ENCODE measurements at regions not wholly inside any gene's neighbourhood (a gene's known extent, or its start where the extent isn't known, plus 50 kb on each side); places are given as distances from the start of the nearest gene placed in this dataset.

DNA sequence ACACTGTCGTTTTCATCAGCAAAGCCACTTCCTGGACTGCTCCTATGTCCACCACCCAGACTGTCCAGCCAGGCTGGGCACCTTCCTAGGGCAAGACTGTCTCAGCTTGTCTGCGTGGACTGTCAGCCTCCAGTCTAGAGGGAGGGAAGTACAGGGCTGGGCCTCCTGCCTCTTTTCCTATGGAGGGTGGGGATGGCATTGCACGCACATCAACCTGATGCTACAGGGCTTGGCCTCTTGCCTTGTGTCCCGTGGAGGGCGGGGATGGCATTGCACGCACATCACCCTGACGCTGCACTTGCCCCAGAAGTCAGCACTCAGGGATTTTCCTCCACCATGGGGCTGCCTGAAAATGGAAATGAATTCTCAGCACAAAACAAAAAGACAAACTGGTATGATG, 304.2 kb upstream of the CDH4 start:
- Histone ChIP-seq H2AFZ (ENCODE audit: low read depth) (no peak overlapping the region), H3K9me3 (no peaks in the 10 kb centered on the region), H3K4me2 (no peak overlapping the region), H3K27ac (ENCODE audit: low read depth in 2 of 2, low read length in 1 of 2) (no peak overlapping the region), H3K9ac (no peak overlapping the region), H3K4me3 (ENCODE audit: low read depth in 2 of 2, low read length in 1 of 2) (no peak overlapping the region), H3K9me2 (no peaks in the 10 kb centered on the region), H3K79me2 (ENCODE audit: insufficient read depth) (no peaks in the 10 kb centered on the region), H3F3A (replicated peaks; ENCODE audit: insufficient read depth) (no peaks in the 10 kb centered on the region), H3K4me1 (ENCODE audit: control insufficient read depth in 1 of 2, insufficient read depth in 2 of 2, low read depth in 1 of 2, low read length in 1 of 2) (no peaks in the 10 kb centered on the region), H3K27me3 (ENCODE audit: insufficient read depth) (no peaks in the 10 kb centered on the region), H3K36me3 (replicated peaks in 1 of 2; ENCODE audit: control insufficient read depth in 1 of 2, insufficient read depth in 2 of 2, low read length in 1 of 2) (no peaks in the 10 kb centered on the region), H4K20me1 (ENCODE audit: insufficient read depth) (no peaks in the 10 kb centered on the region)
- CTCF ChIA-PET: no interaction called here
- WGBS (ENCODE audit: low lambda C conversion rate): 39% methylated on average over 5 of the region's 7 CpGs
- DNase-seq: no peak
- TF ChIP-seq NRF1 (IDR thresholded peaks at IDR 0.05; ENCODE audit: low read depth, low read length): no peak
- POLR2A ChIA-PET: no interaction called here

DNA sequence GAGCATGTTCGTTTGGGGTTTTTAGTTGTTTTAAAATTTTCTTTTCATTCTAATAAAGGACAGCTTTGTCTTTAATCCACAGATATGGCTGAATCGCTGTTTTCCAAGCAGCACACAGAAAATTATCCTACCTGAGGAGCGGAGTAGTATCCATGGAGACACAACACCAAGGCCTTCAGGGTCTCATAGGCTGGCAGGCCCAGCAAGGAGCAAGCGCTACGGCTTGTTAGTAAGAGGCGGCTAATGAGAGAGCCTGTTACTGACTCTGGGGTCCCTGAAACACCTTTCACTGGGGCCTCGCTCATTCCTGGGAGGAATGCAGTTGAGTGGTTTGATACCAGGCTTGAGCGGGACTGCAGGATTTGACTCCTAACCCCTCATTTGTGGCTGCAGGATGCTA, 303.8 kb upstream of the CDH4 start:
- ChIA-PET CTCF (no interaction called here), POLR2A (no interaction called here)
- Histone ChIP-seq H3K9me2 (no peaks in the 10 kb centered on the region), H3K27me3 (ENCODE audit: insufficient read depth) (no peaks in the 10 kb centered on the region), H3K27ac (ENCODE audit: low read depth in 2 of 2, low read length in 1 of 2) (no peak overlapping the region), H2AFZ (ENCODE audit: low read depth) (no peak overlapping the region), H3K36me3 (replicated peaks in 1 of 2; ENCODE audit: control insufficient read depth in 1 of 2, insufficient read depth in 2 of 2, low read length in 1 of 2) (no peaks in the 10 kb centered on the region), H3K9me3 (no peaks in the 10 kb centered on the region), H3K79me2 (ENCODE audit: insufficient read depth) (no peaks in the 10 kb centered on the region), H3K4me2 (no peak overlapping the region), H3K9ac (no peak overlapping the region), H3F3A (replicated peaks; ENCODE audit: insufficient read depth) (no peaks in the 10 kb centered on the region), H3K4me1 (ENCODE audit: control insufficient read depth in 1 of 2, insufficient read depth in 2 of 2, low read depth in 1 of 2, low read length in 1 of 2) (no peaks in the 10 kb centered on the region), H3K4me3 (ENCODE audit: low read depth in 2 of 2, low read length in 1 of 2) (no peak overlapping the region), H4K20me1 (ENCODE audit: insufficient read depth) (no peaks in the 10 kb centered on the region)
- no peak for DNase-seq
- WGBS (ENCODE audit: low lambda C conversion rate): 54% methylated on average over 7 of the region's 8 CpGs
- no peak for TF ChIP-seq EP300 (IDR thresholded peaks at IDR 0.05; ENCODE audit: borderline replicate concordance in 1 of 2, low read depth in 1 of 2, low read length in 1 of 2)
- no peak for TF ChIP-seq NRF1 (IDR thresholded peaks at IDR 0.05; ENCODE audit: low read depth, low read length)
- TF ChIP-seq CHD2 (IDR thresholded peaks at IDR 0.05; ENCODE audit: low read length, partially characterized antibody): no peak
- TF ChIP-seq RAD21 (IDR thresholded peaks at IDR 0.05; ENCODE audit: low read length): no peak
- TF ChIP-seq, protein P1, sequence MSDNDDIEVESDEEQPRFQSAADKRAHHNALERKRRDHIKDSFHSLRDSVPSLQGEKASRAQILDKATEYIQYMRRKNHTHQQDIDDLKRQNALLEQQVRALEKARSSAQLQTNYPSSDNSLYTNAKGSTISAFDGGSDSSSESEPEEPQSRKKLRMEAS (IDR thresholded peaks at IDR 0.05; ENCODE audit: low read depth): no peak
- no peak for TF ChIP-seq GATA2 (CRISPR knock-in tag; IDR thresholded peaks at IDR 0.05)
- TF ChIP-seq RXRA (IDR thresholded peaks at IDR 0.05; ENCODE audit: borderline replicate concordance, low read depth): no peak
- TF ChIP-seq FOXJ3 (CRISPR knock-in tag; IDR thresholded peaks at IDR 0.05): no peak
- no peak for TF ChIP-seq TAF1 (IDR thresholded peaks at IDR 0.05; ENCODE audit: borderline replicate concordance, low read depth, low read length)
- TF ChIP-seq RCOR1 (IDR thresholded peaks at IDR 0.05; ENCODE audit: low read length): no peak
- TF ChIP-seq SMC3 (IDR thresholded peaks at IDR 0.05; ENCODE audit: low read depth, low read length): no peak
- TF ChIP-seq YY1 (IDR thresholded peaks at IDR 0.05; ENCODE audit: low read depth): no peak
- TF ChIP-seq POLR2AphosphoS5 (IDR thresholded peaks at IDR 0.05; ENCODE audit: low read depth, low read length): no peak
- no peak for TF ChIP-seq TCF12 (IDR thresholded peaks at IDR 0.05)

DNA sequence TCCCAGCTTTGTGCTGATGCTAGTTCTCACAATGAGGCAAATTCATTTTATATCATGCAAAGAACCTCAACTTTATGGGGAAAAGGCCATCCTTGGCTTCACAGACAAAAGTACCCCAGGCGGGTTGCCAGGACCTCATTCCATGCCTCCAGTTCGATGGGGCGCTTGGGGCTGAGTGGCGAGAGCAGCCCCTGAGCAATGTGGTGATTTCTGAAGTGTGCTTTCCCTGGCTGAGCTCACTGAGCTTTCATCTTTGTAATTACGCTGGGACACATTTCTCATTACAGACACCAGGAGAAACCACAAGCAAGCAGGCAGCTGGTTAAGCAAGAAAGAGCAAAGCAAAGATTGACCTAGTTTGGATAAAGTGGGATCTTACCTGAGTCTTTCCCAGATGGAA, 301.5 kb upstream of the CDH4 start:
- ChIA-PET CTCF (no interaction called here), POLR2A (no interaction called here)
- no peaks in the 10 kb centered on the region for H4K20me1 ChIP-seq (ENCODE audit: insufficient read depth)
- H3K79me2 ChIP-seq (ENCODE audit: insufficient read depth): no peaks in the 10 kb centered on the region
- H3K9ac ChIP-seq: no peak overlapping the region
- no peak overlapping the region for H3K4me3 ChIP-seq (ENCODE audit: low read depth in 2 of 2, low read length in 1 of 2)
- no peaks in the 10 kb centered on the region for H3K9me3 ChIP-seq
- no peaks in the 10 kb centered on the region for H3K27me3 ChIP-seq (ENCODE audit: insufficient read depth)
- no peak overlapping the region for H3K27ac ChIP-seq (ENCODE audit: low read depth in 2 of 2, low read length in 1 of 2)
- no peaks in the 10 kb centered on the region for H3K36me3 ChIP-seq (replicated peaks in 1 of 2; ENCODE audit: control insufficient read depth in 1 of 2, insufficient read depth in 2 of 2, low read length in 1 of 2)
- no peak overlapping the region for H3K4me2 ChIP-seq
- no peaks in the 10 kb centered on the region for H3K9me2 ChIP-seq
- no peaks in the 10 kb centered on the region for H3K4me1 ChIP-seq (ENCODE audit: control insufficient read depth in 1 of 2, insufficient read depth in 2 of 2, low read depth in 1 of 2, low read length in 1 of 2)
- H2AFZ ChIP-seq (ENCODE audit: low read depth): no peak overlapping the region
- WGBS (ENCODE audit: low lambda C conversion rate): 24% methylated on average over 3 of the region's 5 CpGs
- H3F3A ChIP-seq (replicated peaks; ENCODE audit: insufficient read depth): no peaks in the 10 kb centered on the region
- no peak for DNase-seq
- TF ChIP-seq YY1 (IDR thresholded peaks at IDR 0.05; ENCODE audit: low read depth) (no peak), MEF2A (IDR thresholded peaks at IDR 0.05; ENCODE audit: borderline replicate concordance, low read depth) (no peak), FOSL2 (IDR thresholded peaks at IDR 0.05; ENCODE audit: borderline replicate concordance, low read depth) (no peak), MXI1 (IDR thresholded peaks at IDR 0.05; ENCODE audit: low read depth, low read length) (no peak), FOXJ3 (CRISPR knock-in tag; IDR thresholded peaks at IDR 0.05) (no peak), RCOR1 (IDR thresholded peaks at IDR 0.05; ENCODE audit: low read length) (no peak)
- TF ChIP-seq, protein P2, sequence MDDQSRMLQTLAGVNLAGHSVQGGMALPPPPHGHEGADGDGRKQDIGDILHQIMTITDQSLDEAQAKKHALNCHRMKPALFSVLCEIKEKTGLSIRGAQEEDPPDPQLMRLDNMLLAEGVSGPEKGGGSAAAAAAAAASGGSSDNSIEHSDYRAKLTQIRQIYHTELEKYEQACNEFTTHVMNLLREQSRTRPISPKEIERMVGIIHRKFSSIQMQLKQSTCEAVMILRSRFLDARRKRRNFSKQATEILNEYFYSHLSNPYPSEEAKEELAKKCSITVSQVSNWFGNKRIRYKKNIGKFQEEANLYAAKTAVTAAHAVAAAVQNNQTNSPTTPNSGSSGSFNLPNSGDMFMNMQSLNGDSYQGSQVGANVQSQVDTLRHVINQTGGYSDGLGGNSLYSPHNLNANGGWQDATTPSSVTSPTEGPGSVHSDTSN (IDR thresholded peaks at IDR 0.05): no peak
- TF ChIP-seq, protein P3, sequence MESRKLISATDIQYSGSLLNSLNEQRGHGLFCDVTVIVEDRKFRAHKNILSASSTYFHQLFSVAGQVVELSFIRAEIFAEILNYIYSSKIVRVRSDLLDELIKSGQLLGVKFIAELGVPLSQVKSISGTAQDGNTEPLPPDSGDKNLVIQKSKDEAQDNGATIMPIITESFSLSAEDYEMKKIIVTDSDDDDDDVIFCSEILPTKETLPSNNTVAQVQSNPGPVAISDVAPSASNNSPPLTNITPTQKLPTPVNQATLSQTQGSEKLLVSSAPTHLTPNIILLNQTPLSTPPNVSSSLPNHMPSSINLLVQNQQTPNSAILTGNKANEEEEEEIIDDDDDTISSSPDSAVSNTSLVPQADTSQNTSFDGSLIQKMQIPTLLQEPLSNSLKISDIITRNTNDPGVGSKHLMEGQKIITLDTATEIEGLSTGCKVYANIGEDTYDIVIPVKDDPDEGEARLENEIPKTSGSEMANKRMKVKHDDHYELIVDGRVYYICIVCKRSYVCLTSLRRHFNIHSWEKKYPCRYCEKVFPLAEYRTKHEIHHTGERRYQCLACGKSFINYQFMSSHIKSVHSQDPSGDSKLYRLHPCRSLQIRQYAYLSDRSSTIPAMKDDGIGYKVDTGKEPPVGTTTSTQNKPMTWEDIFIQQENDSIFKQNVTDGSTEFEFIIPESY (IDR thresholded peaks at IDR 0.05; ENCODE audit: borderline replicate concordance, low read depth): no peak

All from SK-N-SH (cell line).